G401 (cell line): ENCODE measurements at regions not wholly inside any gene's neighbourhood (a gene's known extent, or its start where the extent isn't known, plus 50 kb on each side); places are given as distances from the start of the nearest gene placed in this dataset.

Experiments
- DNase-seq: peaks from one replicate; pipeline ENCODE4 v3.0.0-alpha.2; 2015; ENCODE audit warnings: low spot score
- in situ Hi-C: cut with HindIII; loops from 2 replicates; pipeline ENCODE4 v1.10.0; 2016; ENCODE audit warnings: low sequenced_read_pairs, mixed read lengths

DNA sequence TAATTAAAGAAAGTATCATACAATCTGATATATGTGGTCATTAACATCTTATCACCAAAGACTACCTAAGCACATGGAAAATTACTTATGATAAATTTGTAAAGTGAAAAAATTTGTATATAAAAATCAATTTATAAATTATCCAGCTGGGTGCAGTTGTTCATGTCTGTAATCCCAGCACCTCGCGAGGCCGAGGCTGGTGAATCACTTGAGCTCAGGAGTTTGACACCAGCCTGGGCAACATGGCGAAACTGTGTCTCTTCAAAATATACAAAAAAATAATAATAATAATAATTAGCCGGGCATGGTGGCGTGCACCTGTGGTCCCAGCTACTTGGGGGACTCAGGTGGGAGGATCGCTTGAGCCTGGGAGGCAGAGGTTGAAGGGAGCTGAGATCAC is 82.8 kb upstream of the SYT6 start:
- in situ Hi-C loops, result no loop called here
- no peak for DNase-seq

DNA sequence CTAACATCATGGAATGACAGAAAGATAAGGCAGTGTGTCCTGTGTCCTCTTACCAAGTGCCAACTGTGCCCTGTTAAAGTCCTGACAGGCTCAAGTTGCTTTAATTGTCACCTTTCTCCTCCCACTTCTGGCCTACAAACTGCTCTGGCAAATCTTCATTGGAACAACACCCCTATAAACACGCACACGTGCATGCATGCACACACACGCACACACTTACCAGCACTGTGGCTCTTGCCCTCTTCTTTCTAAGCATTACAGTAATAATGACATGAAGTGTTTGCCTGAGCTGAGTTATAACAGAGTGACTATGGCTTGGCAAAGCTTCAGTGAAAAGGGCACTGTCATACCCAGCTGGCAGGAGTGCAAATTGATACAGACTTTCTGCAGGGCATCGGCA is 82.3 kb upstream of the SYT6 start:
- DNase-seq, result no peak
- in situ Hi-C loops, result no loop called here

DNA sequence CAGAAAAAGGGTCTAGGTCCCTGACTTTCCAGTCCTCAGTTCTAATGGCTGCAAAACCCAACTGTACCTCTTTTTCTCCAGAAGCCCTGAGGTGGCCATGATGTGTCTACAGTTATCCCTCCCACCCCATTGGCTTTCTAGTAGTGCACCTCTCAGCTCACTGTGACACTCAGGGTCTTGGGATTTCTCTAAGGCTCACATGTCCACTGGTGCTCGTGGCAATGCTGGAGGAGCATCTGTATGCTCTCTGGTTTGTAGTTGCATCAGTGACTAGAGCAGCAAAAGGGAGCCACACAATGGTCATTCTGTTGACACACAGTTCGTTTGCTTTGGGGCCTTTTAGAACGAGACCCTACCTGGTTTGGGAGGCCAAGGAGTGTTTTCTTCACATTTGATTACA is 81.6 kb upstream of the SYT6 start:
- in situ Hi-C loops, result no loop called here
- no peak for DNase-seq

DNA sequence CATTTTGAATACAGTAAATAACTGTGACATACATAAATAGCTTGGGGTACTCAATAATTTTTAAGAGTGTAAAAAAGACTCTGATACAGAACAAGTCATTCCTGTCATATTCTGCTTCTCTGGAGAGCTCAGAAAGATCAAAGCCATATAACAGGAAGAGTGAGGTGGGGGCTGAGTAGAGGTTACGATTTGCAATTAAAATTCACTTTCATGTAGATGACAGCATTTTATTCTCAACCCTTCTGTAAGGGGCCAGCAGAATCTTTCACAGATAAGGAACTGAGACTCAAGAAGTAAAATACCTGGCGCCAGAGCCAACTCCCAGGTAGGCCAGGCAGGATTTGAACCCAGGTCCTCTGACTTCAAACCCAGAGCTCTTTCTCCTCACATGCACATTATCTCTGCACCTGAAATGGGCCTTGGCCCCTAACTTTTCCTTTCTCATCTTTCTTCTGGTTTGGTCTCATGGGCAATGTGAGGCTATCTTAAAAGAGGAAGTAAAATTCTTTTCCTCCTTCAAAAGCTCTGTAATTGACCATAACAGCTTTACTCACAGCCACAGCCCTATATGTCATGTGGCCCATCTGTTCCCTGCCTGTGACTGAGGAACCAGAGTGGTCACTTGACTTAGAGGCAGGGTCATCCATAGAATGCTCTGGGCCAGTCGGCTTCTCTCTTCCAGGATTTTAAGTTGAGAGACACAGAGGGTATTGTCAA is 80.9 kb upstream of the SYT6 start:
- in situ Hi-C loops, result no loop called here
- DNase-seq, result no peak

DNA sequence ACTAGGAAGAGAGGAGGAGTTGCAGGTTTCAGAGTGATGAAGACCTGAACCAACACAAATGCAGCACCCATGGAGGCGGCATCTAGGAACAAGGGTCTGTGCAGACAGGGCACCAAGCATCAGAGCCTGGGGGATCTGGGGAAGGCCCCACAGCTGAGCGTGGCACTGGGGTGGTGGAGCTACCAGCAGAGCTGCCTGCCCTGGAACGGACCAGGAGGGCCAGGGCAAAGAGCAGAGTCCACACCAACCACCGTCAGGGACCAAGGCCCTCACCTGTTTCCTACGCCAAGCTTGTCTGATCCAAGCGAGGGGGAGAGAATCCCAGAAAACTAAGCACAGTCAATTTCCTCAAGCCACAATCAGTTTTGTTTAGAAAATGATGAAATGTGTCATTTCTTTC is 79.0 kb upstream of the SYT6 start:
- DNase-seq, result no peak
- in situ Hi-C loops, result no loop called here

DNA sequence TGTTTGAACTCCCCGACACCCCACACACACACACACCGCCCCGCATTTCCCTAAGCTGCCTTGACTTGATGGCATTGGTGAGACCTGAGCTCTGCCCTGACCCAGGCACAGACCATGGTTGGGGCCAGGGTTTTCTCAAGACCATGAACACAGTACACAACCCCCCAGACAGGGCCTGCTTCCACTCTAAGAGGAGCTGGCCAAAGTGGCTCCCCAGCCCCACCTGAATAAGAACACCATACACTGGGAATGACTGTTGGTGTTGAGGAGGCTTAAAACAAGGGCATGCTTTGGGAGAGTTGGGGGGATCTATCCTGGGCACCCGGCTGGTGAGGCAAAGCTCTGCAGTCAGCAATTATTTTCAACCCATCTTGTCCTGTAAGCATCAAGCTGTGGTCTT is 77.6 kb upstream of the SYT6 start:
- no peak for DNase-seq
- in situ Hi-C loops, result no loop called here

DNA sequence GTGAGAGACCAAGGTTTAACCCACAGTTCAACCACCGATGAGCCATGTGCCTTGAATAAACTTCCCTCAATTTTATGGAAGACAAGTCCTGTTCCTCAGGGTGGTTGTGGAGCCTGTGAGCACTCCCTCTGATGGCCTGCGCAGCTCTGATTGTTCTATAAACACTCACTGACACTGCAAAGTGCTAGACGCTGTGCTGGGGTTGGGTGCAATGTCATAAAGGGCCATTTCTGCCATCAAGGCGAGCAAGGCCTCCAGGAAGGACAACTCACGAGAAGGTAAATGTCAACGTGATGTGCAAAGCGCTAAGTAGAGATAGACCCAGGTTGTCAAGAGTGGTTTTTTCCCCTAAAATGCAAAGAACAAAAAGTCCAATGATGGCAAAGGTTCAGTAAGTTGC is 75.7 kb upstream of the SYT6 start:
- in situ Hi-C loops, result no loop called here
- DNase-seq, result no peak

DNA sequence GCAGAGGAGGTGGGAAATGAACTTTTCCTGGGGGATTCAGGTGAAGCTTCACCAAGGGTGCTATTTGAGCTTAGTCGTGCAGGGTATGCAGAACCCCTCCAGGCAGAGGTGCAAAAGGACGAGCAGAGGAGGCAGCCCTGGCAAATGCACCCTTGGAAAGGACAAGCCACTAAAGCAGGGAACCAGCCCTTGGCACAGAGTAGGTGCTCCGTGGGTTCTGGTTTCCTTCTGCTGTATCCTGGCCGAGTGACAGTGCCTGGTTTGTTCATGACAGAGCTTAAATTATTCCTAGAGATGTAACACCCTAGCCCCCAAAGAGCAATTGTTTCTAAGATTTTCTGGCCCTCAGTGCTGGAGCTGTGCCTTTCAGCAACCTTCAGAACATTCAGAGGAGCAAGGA is 73.4 kb upstream of the SYT6 start:
- DNase-seq, result no peak
- in situ Hi-C loops, result no loop called here

DNA sequence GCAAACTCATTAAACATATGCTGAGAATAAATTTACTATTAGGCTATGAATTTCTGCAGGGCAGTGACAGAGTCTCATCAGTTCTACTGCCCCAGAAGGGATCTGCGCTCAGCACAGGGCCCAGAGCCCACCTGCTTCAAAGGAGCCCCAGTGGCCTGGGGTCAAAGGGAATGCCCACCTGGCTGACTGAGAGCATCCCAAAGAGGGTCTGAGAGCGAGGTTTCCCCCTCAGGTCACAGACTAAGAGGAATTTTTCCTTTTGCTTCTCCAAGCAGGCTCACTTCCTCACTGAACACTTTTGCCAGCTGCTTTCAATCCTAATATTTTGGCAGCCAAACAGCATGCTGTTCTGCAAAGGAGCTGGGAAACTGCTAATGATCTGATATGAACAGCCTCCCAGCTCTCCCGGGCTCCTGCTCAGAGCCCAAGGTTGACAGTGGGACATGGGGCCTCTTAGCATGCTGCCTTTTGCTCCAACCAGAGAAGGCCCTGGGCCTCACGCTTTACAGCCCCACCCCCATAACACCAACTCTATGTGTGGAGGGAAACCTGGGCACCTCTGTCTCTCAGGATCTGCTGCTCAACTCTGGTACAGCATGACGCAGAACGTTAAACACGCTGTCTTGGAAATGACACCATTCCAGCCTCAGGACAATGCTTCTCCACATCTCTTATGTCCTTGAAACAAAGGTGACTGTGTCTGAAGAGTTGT is 70.7 kb upstream of the SYT6 start:
- in situ Hi-C loops, result no loop called here
- peak; percentile 37 for DNase-seq

DNA sequence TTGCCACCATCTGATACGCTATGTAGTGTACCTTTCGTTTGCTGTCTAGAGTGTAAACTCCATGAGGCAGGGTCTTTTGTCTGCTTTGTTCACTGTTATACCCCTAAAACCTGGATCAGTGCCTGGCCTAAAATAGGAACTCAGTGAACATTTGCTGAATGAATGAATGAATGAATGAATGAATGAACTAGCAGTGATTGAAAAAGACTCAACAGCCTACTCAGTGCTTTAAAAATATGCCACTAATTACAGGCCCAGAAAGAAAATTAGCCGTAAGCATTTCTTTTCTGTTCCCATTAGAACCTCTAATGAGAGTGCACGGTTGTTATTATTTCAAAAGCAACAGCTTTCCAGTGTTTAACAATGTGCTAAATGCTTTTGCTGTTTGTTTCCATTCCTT is 69.3 kb upstream of the SYT6 start:
- in situ Hi-C loops, result no loop called here
- no peak for DNase-seq

DNA sequence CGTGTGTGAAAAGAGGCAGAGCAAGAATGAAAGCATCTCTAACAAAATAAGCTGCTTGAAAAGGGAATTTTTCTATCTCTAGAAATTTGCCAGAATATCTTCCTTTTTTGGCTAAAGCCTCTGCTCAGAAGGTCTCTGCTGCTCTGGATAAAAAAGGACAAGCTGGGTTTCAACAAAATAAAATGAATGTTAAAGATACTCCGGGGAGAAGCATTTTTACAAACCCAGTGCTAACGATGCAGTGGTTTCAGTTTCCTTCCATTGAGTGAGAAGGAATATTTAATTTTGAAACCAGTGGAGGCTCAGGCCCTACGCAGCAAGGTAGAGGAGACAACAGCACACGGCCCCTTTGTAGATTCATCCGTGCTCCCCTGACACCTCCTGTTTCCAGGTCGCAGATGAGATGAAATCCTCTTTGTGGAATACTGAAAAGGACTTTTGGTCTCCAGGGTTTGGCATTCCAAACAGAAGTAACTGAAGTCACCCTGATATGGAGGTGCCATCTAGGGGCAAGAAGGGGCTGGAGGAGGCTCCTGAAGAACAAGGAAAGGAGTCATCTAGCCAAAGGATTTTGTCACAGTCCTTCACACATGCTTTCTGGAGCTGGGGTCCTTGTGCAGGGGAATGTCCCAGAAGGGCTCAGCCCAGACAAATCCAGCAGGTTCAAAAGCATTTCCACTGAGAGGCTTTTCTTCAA is 65.7 kb upstream of the SYT6 start:
- DNase-seq, result peak; percentile 54
- in situ Hi-C loops, result no loop called here

DNA sequence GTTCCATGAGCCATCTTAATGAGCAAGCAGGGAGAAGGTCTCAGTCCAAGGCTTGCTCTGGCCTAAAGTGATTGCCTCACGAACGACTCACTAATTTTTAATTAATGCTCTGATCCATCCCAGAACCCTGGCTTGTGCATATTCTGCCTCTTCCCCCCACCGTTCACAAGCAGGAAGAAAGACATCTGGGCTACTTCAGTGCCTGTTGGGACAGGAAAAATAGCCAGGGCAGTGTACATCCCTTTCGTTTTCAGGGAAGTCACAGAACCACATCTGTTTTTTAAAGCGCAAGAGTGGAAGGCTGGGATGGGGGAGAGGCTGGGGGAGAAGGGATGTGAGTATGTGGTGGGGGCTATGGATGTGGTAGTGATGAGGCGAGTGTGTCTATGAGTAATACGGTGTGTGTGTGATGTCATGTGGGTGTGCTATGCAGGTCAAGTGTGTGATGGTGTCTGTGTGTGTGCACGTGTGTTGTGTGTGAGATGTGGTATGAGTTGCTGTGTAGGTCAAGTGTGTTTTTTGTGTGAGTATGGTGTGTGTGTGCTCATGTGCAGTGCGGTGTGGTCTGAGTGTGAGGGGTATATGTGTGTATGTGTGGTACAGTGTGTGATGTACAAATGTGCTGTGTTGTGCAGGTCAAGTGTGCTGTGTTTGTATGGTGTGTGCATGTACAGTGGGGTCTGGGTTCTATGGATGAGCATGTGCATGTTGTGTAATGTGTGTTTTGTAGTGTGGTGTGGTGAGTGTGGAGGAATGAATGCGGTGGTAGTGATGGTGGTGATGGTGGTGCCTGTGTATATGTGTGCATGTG is 64.9 kb upstream of the SYT6 start:
- no peak for DNase-seq
- in situ Hi-C loops, result no loop called here

DNA sequence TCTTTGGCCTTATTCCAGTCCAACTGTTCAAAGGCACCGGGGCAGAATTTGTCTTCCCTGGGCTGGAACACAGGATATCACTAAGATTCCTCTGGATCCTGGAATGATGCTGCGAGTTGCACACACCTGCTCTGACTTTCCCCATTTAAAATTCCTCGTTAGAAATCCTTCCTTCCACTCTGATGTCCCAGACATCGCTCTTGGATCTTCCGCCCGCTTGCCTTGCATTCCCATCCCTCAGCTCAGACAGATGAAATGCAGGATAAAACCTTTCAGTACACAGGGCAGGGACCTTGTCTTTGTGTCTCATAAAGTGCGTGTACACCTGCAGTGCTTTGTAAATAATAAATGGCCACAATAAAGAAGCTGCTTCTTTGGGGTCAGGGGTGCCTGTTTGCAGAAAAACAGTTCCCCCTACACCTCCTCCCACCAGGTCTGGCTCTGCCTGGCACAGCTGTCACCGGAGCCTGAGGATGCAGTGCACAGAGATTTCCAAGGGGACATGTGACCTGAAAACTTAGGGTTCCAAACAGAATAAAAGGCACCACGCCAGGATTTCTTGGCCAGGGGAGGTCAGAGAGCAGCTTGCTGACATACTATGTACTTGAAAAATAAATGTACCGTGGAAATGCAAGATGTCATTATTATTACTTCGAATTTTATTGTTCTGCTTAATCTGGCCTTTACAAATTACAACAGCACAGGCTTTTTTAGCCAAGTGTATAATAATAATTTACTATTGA is 62.9 kb upstream of the SYT6 start:
- DNase-seq, result peak; percentile 92
- in situ Hi-C loops, result no loop called here

DNA sequence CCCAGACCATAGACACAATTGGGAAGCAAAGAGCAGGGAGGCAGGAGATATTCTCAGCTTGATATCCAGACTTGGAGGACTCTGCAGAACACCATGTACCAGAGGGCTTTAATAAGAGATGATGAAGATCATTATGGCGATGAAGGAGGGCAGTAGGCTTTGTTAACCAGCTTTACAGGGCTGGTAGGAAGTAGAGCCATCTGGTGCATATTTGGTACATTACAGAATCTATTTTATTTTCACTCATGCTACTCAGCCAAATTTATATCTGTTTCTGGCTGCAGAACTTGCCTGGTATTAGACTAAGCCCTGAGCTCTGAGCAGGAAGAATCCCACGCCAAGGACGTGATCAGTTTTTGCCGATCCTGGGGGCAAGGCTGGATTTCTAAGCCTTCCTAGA is 61.8 kb upstream of the SYT6 start:
- in situ Hi-C loops, result no loop called here
- peak; percentile 83 for DNase-seq

DNA sequence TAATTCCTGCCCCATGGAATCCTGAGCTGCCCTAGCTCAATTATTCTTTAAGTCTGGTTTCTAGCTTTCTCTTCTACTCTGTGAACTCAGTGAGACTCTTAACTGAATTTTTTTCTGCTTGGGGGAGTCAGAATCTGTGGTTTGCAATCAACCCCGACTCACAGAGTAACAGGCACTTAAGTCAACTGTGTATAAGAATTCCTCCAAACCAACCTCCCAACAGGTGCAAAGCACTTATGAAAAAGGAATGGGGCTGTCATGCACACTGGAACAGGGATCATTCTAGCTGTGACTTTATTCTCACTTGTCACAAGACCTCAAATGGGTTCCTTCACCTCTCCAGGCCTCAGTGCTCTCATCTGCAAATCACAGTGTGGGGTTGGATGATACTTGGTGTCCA is 60.3 kb upstream of the SYT6 start:
- in situ Hi-C loops, result no loop called here
- no peak for DNase-seq

DNA sequence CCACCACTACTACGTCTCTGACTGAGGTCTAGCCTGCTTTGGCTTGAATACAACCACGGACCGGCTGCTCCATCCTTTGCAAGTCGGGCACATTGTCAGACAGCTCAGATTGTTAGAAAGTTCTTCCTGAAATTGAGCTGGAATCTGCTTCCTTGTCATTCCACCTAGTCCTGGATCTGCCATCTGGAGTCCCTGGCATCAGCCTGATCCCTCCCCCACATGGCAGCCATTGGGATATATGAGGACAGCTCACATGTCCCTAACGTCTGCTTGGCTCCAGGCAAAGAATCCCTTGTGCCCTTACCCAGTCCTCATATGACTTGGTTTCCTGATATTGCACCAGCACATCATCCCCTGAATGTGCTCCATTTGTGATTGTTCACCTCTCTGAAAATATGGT is 56.3 kb upstream of the SYT6 start:
- in situ Hi-C loops, result no loop called here
- DNase-seq, result peak; percentile 94

DNA sequence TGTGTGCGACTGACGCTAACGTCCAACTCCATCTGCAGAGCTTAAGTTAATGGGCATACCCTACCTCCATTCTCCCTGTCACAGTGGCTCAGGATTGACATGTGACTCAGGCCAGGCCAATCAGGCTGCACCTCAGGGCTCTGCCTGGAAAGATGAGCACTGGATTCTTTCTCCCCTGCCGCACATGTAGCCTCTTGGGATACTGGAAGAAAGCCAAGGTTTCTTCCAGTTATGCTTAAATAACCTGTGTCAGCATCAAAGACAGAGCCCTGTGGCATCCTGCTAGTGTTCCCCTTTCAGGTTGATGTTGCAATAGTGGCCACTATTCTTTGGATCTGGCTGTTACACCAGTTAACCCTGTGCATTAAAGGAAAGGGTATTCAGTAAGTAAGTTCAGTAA is 55.0 kb upstream of the SYT6 start:
- in situ Hi-C loops, result no loop called here

DNA sequence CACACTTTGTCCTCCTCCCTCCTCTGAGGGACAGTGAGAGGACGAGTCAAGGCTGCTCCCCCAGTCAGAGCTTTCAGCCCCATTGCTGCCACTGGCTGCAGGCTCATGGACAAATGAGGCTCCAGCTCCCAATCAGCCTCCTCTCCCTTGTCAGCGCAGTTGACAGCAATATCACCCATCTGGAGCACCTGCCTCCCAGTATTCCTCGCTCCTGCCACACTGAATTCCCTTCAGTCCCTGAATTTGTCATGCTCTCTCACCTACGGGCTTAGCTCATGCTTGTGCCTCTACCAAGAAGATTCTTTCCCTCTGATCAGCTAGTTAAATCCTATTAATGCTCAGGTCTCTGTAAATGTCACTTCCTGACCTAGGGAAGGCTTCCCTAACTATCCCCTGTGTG is 54.4 kb upstream of the SYT6 start:
- in situ Hi-C loops, result no loop called here

More for the DNA sequence above, 55.0 kb upstream of the SYT6 start:
- DNase-seq, result no peak

DNA sequence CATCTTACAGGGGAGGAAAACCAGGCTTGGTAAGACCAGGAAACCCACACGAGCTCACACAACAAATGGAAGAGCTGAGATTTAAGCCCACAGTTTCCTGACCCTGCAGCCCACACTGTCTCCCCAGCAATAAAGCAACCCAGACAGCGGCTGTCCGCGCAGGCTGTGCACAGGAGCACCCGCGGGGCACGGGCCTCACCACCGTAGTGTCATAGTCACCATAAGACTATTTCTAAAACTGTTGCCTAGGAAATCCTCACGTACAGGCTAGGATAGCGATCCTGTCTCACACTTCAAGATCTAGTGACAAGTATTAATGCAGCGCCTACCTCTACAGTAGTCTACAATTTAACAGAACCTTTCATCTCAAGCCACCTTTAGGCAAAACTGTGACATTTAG is 54.0 kb upstream of the SYT6 start:
- in situ Hi-C loops, result no loop called here
- DNase-seq, result no peak

More for the DNA sequence above, 54.4 kb upstream of the SYT6 start:
- DNase-seq, result no peak
